ENCODE measurements at regions not wholly inside any gene's neighbourhood (a gene's known extent, or its start where the extent isn't known, plus 50 kb on each side); places are given as distances from the start of the nearest gene placed in this dataset.
"Not testable (repeated sequence)": the region's sequence is repeated elsewhere in the genome, so short reads cannot be mapped to it uniquely, and the experiment has no call there.

- intact Hi-C loops (cut with micrococcal nuclease): no loop called here
Observed at GRCh38 chr9:19896161-19896560, 107.3 kb upstream of the SLC24A2 start.

- intact Hi-C loops (cut with micrococcal nuclease): not testable (repeated sequence)
Observed at GRCh38 chr9:19895578-19895977, 106.7 kb upstream of the SLC24A2 start.

- intact Hi-C loops (cut with micrococcal nuclease): no loop called here
Observed at GRCh38 chr9:19895006-19895405, 106.2 kb upstream of the SLC24A2 start.

GRCh38 chr9:19885608-19886007 is 96.8 kb upstream of the SLC24A2 start:
- intact Hi-C loops (cut with micrococcal nuclease): no loop called here

- intact Hi-C loops (cut with micrococcal nuclease): no loop called here
Observed at GRCh38 chr9:19879062-19879461, 90.2 kb upstream of the SLC24A2 start.

- intact Hi-C loops (cut with micrococcal nuclease): no loop called here
Observed at GRCh38 chr9:19876569-19877316, 87.9 kb upstream of the SLC24A2 start.

- intact Hi-C loops (cut with micrococcal nuclease): no loop called here
Observed at GRCh38 chr9:19875291-19875920, 86.6 kb upstream of the SLC24A2 start.

GRCh38 chr9:19873188-19873587 is 84.4 kb upstream of the SLC24A2 start:
- intact Hi-C loops (cut with micrococcal nuclease): not testable (repeated sequence)

GRCh38 chr9:19870988-19871387 is 82.2 kb upstream of the SLC24A2 start:
- intact Hi-C loops (cut with micrococcal nuclease): no loop called here

GRCh38 chr9:19840953-19841352 is 52.1 kb upstream of the SLC24A2 start:
- intact Hi-C loops (cut with micrococcal nuclease): no loop called here
